G401 (cell line): ENCODE measurements at regions not wholly inside any gene's neighbourhood (a gene's known extent, or its start where the extent isn't known, plus 50 kb on each side); places are given as distances from the start of the nearest gene placed in this dataset.

Experiments
- DNase-seq: peaks from one replicate; pipeline ENCODE4 v3.0.0-alpha.2; 2015; ENCODE audit warnings: low spot score
- in situ Hi-C: cut with HindIII; loops from 2 replicates; pipeline ENCODE4 v1.10.0; 2016; ENCODE audit warnings: low sequenced_read_pairs, mixed read lengths

GRCh38 chr1:164477343-164477742 lies 81.6 kb upstream of the PBX1 start:
- in situ Hi-C loops, result no loop called here
- no peak for DNase-seq

GRCh38 chr1:164479242-164479641 lies 79.7 kb upstream of the PBX1 start:
- DNase-seq, result no peak
- in situ Hi-C loops, result no loop called here

- DNase-seq, result no peak
- in situ Hi-C loops, result no loop called here
Measured at GRCh38 chr1:164480285-164480907, 78.6 kb upstream of the PBX1 start.

GRCh38 chr1:164495905-164496304 lies 63.1 kb upstream of the PBX1 start:
- in situ Hi-C loops, result no loop called here
- DNase-seq, result no peak

GRCh38 chr1:164498792-164499191 lies 60.2 kb upstream of the PBX1 start:
- in situ Hi-C loops, result no loop called here
- DNase-seq, result no peak

GRCh38 chr1:164504749-164505148 lies 54.2 kb upstream of the PBX1 start:
- in situ Hi-C loops, result no loop called here
- no peak for DNase-seq
